NCI-H510A treated with DMSO at 0.1 percent for 48 hours (cell line): ENCODE measurements at regions not wholly inside any gene's neighbourhood (a gene's known extent, or its start where the extent isn't known, plus 50 kb on each side); places are given as distances from the start of the nearest gene placed in this dataset.

Experiments used
- DNase-seq: peaks from one replicate; lab custom pipeline; 2025; lab: John Stamatoyannopoulos, UW

GRCh38 chr6:44049989-44050871 is 77.0 kb downstream of the MRPL14 start:
- no peak for DNase-seq

GRCh38 chr6:44049163-44049988 is 77.9 kb downstream of the MRPL14 start:
- no peak for DNase-seq

- DNase-seq: no peak
Measured at GRCh38 chr6:44048277-44048676, 79.0 kb downstream of the MRPL14 start.

GRCh38 chr6:44047801-44048200 is 79.5 kb downstream of the MRPL14 start:
- no peak for DNase-seq

GRCh38 chr6:44047179-44047546 is 80.1 kb downstream of the MRPL14 start:
- no peak for DNase-seq

- DNase-seq: no peak
Measured at GRCh38 chr6:44046516-44047178, 80.6 kb downstream of the MRPL14 start.

- no peak for DNase-seq
Measured at GRCh38 chr6:44045672-44046015, 81.6 kb downstream of the MRPL14 start.

GRCh38 chr6:44044940-44045671 is 82.1 kb downstream of the MRPL14 start:
- DNase-seq: no peak

GRCh38 chr6:44044154-44044539 is 83.1 kb downstream of the MRPL14 start:
- DNase-seq: no peak

- no peak for DNase-seq
Measured at GRCh38 chr6:44043479-44044153, 83.6 kb downstream of the MRPL14 start.

- no peak for DNase-seq
Measured at GRCh38 chr6:44042989-44043478, 84.2 kb downstream of the MRPL14 start.

GRCh38 chr6:44042261-44042988 is 84.8 kb downstream of the MRPL14 start:
- no peak for DNase-seq

- DNase-seq: no peak
Measured at GRCh38 chr6:44041461-44042260, 85.6 kb downstream of the MRPL14 start.

- no peak for DNase-seq
Measured at GRCh38 chr6:44040786-44041185, 86.5 kb downstream of the MRPL14 start.

GRCh38 chr6:44039839-44040350 is 87.4 kb downstream of the MRPL14 start:
- no peak for DNase-seq

- no peak for DNase-seq
Measured at GRCh38 chr6:44039191-44039719, 88.0 kb downstream of the MRPL14 start.

- no peak for DNase-seq
Measured at GRCh38 chr6:44038543-44039065, 88.6 kb downstream of the MRPL14 start.

- DNase-seq: no peak
Measured at GRCh38 chr6:44037847-44038542, 89.3 kb downstream of the MRPL14 start.
